GM23338 (cell line): ENCODE measurements at regions not wholly inside any gene's neighbourhood (a gene's known extent, or its start where the extent isn't known, plus 50 kb on each side); places are given as distances from the start of the nearest gene placed in this dataset.

Experiments used
- ATAC-seq: fragments of 200-7000 bp; cut with Tn5 transposase; 3 replicates; pipeline ENCODE4 v1.9.1; 2020
- DNase-seq: peaks from one replicate; pipeline ENCODE4 v3.0.0-alpha.2; 2015; ENCODE audit warnings: low spot score
- H2AFZ ChIP-seq: fragments of 200-600 bp; sonication (generic); 2 replicates; pipeline ENCODE4 v1.8.0; 2016; ENCODE audit warnings: antibody characterized with exemption, mild to moderate bottlenecking, moderate library complexity
- H3F3A ChIP-seq: fragments of 200-600 bp; sonication (generic); replicated peaks from 2 replicates; pipeline ENCODE4 v1.8.0; 2017; ENCODE audit warnings: antibody characterized with exemption, mixed run types, low read depth
- H3K27ac ChIP-seq: fragments of 200-600 bp; sonication (generic); 2 replicates; pipeline ENCODE4 v1.6.1; 2016; ENCODE audit warnings: low read depth
- H3K27me3 ChIP-seq: fragments of 200-600 bp; sonication (generic); 2 replicates; pipeline ENCODE4 v1.8.0; 2016; ENCODE audit warnings: mild to moderate bottlenecking, mixed run types, moderate library complexity; ENCODE audit not compliant: insufficient read depth
- H3K36me3 ChIP-seq: fragments of 200-600 bp; sonication (generic); 2 replicates; pipeline ENCODE4 v1.8.0; 2016; ENCODE audit warnings: mild to moderate bottlenecking; ENCODE audit not compliant: insufficient read depth
- H3K4me1 ChIP-seq: fragments of 200-600 bp; sonication (generic); 2 replicates; pipeline ENCODE4 v1.8.0; 2016; ENCODE audit warnings: mild to moderate bottlenecking, moderate library complexity; ENCODE audit not compliant: insufficient read depth
- H3K4me2 ChIP-seq: fragments of 200-600 bp; sonication (generic); 2 replicates; pipeline ENCODE4 v1.7.1; 2017; ENCODE audit warnings: mixed run types
- H3K4me3 ChIP-seq: fragments of 200-600 bp; sonication (generic); 2 replicates; pipeline ENCODE4 v1.6.1; 2016; ENCODE audit warnings: mixed run types
- H3K79me2 ChIP-seq: fragments of 200-600 bp; sonication (generic); replicated peaks from 2 replicates; pipeline ENCODE4 v1.8.0; 2017; ENCODE audit warnings: mild to moderate bottlenecking; ENCODE audit not compliant: insufficient read depth
- H3K9me2 ChIP-seq: fragments of 200-600 bp; sonication (generic); 2 replicates; pipeline ENCODE4 v1.8.0; 2017; ENCODE audit not compliant: insufficient read depth
- H4K20me1 ChIP-seq: fragments of 200-600 bp; sonication (generic); replicated peaks from 2 replicates; pipeline ENCODE4 v1.8.0; 2017; ENCODE audit warnings: mild to moderate bottlenecking; ENCODE audit not compliant: insufficient read depth
- H3K27ac Mint-ChIP-seq: 2 replicates; pipeline ENCODE4 v1.8.0; 2020; ENCODE audit warnings: inconsistent platforms, mild to moderate bottlenecking, moderate library complexity, mixed read lengths
- H3K27me3 Mint-ChIP-seq: 3 replicates; pipeline ENCODE4 v1.8.0; 2022; ENCODE audit warnings: low read depth, mild to moderate bottlenecking, moderate library complexity, mixed read lengths, inconsistent platforms; ENCODE audit not compliant: insufficient read depth, poor library complexity
- H3K36me3 Mint-ChIP-seq: 3 replicates; pipeline ENCODE4 v1.8.0; 2021; ENCODE audit warnings: low read depth, mild to moderate bottlenecking, inconsistent platforms, moderate library complexity, mixed read lengths
- H3K4me1 Mint-ChIP-seq: 3 replicates; pipeline ENCODE4 v1.8.0; 2020; ENCODE audit warnings: mild to moderate bottlenecking, inconsistent platforms, mixed read lengths
- H3K4me3 Mint-ChIP-seq: 3 replicates; pipeline ENCODE4 v1.8.0; 2021; ENCODE audit warnings: moderate library complexity, mild to moderate bottlenecking, inconsistent platforms, mixed read lengths
- H3K9me3 Mint-ChIP-seq: 3 replicates; pipeline ENCODE4 v1.8.0; 2020; ENCODE audit warnings: moderate library complexity, mild to moderate bottlenecking, inconsistent platforms, mixed read lengths
- CREB1 ChIP-seq: fragments of 250-450 bp; sonication (Bioruptor Pico); IDR thresholded peaks from 2 replicates; pipeline ENCODE4 v1.5.0; 2020; ENCODE audit warnings: low read depth, mild to moderate bottlenecking, moderate library complexity
- EZH2 ChIP-seq: fragments of 200-600 bp; sonication (generic); IDR thresholded peaks from one replicate; pipeline ENCODE4 v1.8.0; 2017; ENCODE audit warnings: antibody characterized with exemption, mild to moderate bottlenecking, low read depth; ENCODE audit not compliant: unreplicated experiment
- EZH2phosphoT487 ChIP-seq: fragments of 200-600 bp; sonication (generic); IDR thresholded peaks from one replicate; pipeline ENCODE4 v1.8.1; 2018; ENCODE audit warnings: antibody characterized with exemption; ENCODE audit not compliant: unreplicated experiment
- JUNB ChIP-seq: IDR thresholded peaks from one replicate; pipeline ENCODE4 v1.6.1; 2016; ENCODE audit warnings: antibody characterized with exemption; ENCODE audit not compliant: unreplicated experiment
- NANOG ChIP-seq: IDR thresholded peaks from 2 replicates; pipeline ENCODE4 v1.6.1; 2016; ENCODE audit warnings: antibody characterized with exemption, borderline replicate concordance
- POLR2AphosphoS5 ChIP-seq: IDR thresholded peaks from 2 replicates; pipeline ENCODE4 v1.6.1; 2016; ENCODE audit warnings: antibody characterized with exemption, low read depth
- STAT1 ChIP-seq: IDR thresholded peaks from one replicate; pipeline ENCODE4 v1.6.1; 2016; ENCODE audit warnings: antibody characterized with exemption; ENCODE audit not compliant: unreplicated experiment
- ZNF114 ChIP-seq: fragments of 250-450 bp; sonication (Bioruptor Pico); IDR thresholded peaks from 2 replicates; pipeline ENCODE4 v1.5.0; 2020; ENCODE audit warnings: mild to moderate bottlenecking, moderate library complexity
- ZNF331 ChIP-seq: fragments of 250-450 bp; sonication (Bioruptor Pico); IDR thresholded peaks from 2 replicates; pipeline ENCODE4 v1.5.0; 2020; ENCODE audit warnings: low read depth, mild to moderate bottlenecking, moderate library complexity
- TF ChIP-seq, protein P1 (sequence below): fragments of 250-450 bp; sonication (Bioruptor Pico); IDR thresholded peaks from 2 replicates; pipeline ENCODE4 v1.5.0; 2020; ENCODE audit warnings: mild to moderate bottlenecking, moderate library complexity
- TF ChIP-seq, protein P2 (sequence below): IDR thresholded peaks from one replicate; pipeline ENCODE4 v1.6.1; 2018; ENCODE audit warnings: antibody characterized with exemption; ENCODE audit not compliant: unreplicated experiment
- TF ChIP-seq, protein P3 (sequence below): IDR thresholded peaks from 2 replicates; pipeline ENCODE4 v1.6.1; 2016; ENCODE audit warnings: antibody characterized with exemption
- TF ChIP-seq, protein P4 (sequence below), 2 experiments: fragments of 200-600 bp in 1 of 2; sonication (generic) in 1 of 2; conservative IDR thresholded peaks; 2 replicates each; pipeline versions ENCODE4 v1.5.1 to v1.6.1; 2016 to 2017; ENCODE audit warnings: antibody characterized with exemption in 2 of 2, low read depth in 2 of 2, mild to moderate bottlenecking in 2 of 2, moderate library complexity in 1 of 2

DNA sequence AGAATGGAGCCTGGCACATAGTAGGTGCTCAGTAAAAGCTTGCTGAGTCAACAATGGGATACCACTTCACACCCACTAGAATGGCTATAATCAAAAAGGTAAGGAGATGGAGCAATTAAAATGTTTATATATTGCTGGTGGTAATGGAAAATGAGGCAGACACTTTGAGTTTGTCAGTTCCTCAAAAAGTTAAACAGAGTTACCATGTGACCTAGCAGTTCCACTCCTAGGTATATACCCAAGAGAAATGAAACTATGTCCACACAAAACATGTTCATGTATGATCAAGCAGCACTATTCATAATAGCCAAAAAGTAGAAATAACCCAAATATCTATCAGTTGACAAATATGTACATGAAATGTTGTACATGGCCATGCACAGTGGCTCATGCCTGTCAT, 74.8 kb upstream of the ECE1 start:
- H3K27me3 Mint-ChIP-seq, result peaks cover 9% of the 10 kb centered on the region
- Histone ChIP-seq H3K4me1 (no peaks in the 10 kb centered on the region), H2AFZ (no peak overlapping the region), H3K27me3 (no peaks in the 10 kb centered on the region), H3K36me3 (no peaks in the 10 kb centered on the region), H3F3A (no peaks in the 10 kb centered on the region), H3K79me2 (no peaks in the 10 kb centered on the region), H3K4me2 (no peak overlapping the region), H3K9me2 (no peaks in the 10 kb centered on the region), H4K20me1 (no peaks in the 10 kb centered on the region), H3K27ac (no peak overlapping the region), H3K4me3 (no peak overlapping the region)
- H3K9me3 Mint-ChIP-seq, result no peaks in the 10 kb centered on the region
- H3K4me1 Mint-ChIP-seq, result no peaks in the 10 kb centered on the region; the same call in 2 of the 3 replicates
- no peak overlapping the region for H3K27ac Mint-ChIP-seq
- no peak for DNase-seq
- no peak overlapping the region for H3K4me3 Mint-ChIP-seq
- ATAC-seq, result no peak
- no peak for TF ChIP-seq STAT1
- TF ChIP-seq, protein P1, sequence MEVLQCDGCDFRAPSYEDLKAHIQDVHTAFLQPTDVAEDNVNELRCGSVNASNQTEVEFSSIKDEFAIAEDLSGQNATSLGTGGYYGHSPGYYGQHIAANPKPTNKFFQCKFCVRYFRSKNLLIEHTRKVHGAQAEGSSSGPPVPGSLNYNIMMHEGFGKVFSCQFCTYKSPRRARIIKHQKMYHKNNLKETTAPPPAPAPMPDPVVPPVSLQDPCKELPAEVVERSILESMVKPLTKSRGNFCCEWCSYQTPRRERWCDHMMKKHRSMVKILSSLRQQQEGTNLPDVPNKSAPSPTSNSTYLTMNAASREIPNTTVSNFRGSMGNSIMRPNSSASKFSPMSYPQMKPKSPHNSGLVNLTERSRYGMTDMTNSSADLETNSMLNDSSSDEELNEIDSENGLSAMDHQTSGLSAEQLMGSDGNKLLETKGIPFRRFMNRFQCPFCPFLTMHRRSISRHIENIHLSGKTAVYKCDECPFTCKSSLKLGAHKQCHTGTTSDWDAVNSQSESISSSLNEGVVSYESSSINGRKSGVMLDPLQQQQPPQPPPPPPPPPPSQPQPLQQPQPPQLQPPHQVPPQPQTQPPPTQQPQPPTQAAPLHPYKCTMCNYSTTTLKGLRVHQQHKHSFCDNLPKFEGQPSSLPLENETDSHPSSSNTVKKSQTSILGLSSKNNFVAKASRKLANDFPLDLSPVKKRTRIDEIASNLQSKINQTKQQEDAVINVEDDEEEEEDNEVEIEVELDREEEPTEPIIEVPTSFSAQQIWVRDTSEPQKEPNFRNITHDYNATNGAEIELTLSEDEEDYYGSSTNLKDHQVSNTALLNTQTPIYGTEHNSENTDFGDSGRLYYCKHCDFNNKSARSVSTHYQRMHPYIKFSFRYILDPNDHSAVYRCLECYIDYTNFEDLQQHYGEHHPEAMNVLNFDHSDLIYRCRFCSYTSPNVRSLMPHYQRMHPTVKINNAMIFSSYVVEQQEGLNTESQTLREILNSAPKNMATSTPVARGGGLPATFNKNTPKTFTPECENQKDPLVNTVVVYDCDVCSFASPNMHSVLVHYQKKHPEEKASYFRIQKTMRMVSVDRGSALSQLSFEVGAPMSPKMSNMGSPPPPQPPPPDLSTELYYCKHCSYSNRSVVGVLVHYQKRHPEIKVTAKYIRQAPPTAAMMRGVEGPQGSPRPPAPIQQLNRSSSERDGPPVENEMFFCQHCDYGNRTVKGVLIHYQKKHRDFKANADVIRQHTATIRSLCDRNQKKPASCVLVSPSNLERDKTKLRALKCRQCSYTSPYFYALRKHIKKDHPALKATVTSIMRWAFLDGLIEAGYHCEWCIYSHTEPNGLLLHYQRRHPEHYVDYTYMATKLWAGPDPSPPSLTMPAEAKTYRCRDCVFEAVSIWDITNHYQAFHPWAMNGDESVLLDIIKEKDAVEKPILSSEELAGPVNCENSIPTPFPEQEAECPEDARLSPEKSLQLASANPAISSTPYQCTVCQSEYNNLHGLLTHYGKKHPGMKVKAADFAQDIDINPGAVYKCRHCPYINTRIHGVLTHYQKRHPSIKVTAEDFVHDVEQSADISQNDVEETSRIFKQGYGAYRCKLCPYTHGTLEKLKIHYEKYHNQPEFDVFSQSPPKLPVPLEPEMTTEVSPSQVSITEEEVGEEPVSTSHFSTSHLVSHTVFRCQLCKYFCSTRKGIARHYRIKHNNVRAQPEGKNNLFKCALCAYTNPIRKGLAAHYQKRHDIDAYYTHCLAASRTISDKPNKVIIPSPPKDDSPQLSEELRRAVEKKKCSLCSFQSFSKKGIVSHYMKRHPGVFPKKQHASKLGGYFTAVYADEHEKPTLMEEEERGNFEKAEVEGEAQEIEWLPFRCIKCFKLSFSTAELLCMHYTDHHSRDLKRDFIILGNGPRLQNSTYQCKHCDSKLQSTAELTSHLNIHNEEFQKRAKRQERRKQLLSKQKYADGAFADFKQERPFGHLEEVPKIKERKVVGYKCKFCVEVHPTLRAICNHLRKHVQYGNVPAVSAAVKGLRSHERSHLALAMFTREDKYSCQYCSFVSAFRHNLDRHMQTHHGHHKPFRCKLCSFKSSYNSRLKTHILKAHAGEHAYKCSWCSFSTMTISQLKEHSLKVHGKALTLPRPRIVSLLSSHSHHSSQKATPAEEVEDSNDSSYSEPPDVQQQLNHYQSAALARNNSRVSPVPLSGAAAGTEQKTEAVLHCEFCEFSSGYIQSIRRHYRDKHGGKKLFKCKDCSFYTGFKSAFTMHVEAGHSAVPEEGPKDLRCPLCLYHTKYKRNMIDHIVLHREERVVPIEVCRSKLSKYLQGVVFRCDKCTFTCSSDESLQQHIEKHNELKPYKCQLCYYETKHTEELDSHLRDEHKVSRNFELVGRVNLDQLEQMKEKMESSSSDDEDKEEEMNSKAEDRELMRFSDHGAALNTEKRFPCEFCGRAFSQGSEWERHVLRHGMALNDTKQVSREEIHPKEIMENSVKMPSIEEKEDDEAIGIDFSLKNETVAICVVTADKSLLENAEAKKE, result no peak
- TF ChIP-seq EZH2phosphoT487, result no peak
- TF ChIP-seq, protein P2, sequence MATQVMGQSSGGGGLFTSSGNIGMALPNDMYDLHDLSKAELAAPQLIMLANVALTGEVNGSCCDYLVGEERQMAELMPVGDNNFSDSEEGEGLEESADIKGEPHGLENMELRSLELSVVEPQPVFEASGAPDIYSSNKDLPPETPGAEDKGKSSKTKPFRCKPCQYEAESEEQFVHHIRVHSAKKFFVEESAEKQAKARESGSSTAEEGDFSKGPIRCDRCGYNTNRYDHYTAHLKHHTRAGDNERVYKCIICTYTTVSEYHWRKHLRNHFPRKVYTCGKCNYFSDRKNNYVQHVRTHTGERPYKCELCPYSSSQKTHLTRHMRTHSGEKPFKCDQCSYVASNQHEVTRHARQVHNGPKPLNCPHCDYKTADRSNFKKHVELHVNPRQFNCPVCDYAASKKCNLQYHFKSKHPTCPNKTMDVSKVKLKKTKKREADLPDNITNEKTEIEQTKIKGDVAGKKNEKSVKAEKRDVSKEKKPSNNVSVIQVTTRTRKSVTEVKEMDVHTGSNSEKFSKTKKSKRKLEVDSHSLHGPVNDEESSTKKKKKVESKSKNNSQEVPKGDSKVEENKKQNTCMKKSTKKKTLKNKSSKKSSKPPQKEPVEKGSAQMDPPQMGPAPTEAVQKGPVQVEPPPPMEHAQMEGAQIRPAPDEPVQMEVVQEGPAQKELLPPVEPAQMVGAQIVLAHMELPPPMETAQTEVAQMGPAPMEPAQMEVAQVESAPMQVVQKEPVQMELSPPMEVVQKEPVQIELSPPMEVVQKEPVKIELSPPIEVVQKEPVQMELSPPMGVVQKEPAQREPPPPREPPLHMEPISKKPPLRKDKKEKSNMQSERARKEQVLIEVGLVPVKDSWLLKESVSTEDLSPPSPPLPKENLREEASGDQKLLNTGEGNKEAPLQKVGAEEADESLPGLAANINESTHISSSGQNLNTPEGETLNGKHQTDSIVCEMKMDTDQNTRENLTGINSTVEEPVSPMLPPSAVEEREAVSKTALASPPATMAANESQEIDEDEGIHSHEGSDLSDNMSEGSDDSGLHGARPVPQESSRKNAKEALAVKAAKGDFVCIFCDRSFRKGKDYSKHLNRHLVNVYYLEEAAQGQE, result no peak
- TF ChIP-seq CREB1 (CRISPR knock-in tag), result no peak
- TF ChIP-seq, protein P3, sequence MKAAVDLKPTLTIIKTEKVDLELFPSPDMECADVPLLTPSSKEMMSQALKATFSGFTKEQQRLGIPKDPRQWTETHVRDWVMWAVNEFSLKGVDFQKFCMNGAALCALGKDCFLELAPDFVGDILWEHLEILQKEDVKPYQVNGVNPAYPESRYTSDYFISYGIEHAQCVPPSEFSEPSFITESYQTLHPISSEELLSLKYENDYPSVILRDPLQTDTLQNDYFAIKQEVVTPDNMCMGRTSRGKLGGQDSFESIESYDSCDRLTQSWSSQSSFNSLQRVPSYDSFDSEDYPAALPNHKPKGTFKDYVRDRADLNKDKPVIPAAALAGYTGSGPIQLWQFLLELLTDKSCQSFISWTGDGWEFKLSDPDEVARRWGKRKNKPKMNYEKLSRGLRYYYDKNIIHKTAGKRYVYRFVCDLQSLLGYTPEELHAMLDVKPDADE, result no peak
- TF ChIP-seq ZNF114, result no peak
- TF ChIP-seq EZH2, result no peak
- TF ChIP-seq NANOG, result no peak
- no peak for TF ChIP-seq JUNB
- TF ChIP-seq ZNF331 (CRISPR knock-in tag), result no peak
- no peak for TF ChIP-seq POLR2AphosphoS5
- TF ChIP-seq, protein P4, sequence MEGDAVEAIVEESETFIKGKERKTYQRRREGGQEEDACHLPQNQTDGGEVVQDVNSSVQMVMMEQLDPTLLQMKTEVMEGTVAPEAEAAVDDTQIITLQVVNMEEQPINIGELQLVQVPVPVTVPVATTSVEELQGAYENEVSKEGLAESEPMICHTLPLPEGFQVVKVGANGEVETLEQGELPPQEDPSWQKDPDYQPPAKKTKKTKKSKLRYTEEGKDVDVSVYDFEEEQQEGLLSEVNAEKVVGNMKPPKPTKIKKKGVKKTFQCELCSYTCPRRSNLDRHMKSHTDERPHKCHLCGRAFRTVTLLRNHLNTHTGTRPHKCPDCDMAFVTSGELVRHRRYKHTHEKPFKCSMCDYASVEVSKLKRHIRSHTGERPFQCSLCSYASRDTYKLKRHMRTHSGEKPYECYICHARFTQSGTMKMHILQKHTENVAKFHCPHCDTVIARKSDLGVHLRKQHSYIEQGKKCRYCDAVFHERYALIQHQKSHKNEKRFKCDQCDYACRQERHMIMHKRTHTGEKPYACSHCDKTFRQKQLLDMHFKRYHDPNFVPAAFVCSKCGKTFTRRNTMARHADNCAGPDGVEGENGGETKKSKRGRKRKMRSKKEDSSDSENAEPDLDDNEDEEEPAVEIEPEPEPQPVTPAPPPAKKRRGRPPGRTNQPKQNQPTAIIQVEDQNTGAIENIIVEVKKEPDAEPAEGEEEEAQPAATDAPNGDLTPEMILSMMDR (conservative IDR thresholded peaks at IDR 0.05; ENCODE audit: low read depth in 2 of 2), result no peak
- no peaks in the 10 kb centered on the region for H3K36me3 Mint-ChIP-seq
